CD14-positive monocyte (primary cell): ENCODE measurements at regions not wholly inside any gene's neighbourhood (a gene's known extent, or its start where the extent isn't known, plus 50 kb on each side); places are given as distances from the start of the nearest gene placed in this dataset.

Experiments used
- DNase-seq, 3 donors: peaks; one replicate each; pipeline ENCODE4 v3.0.0-alpha.2; 2011 to 2022
- H2AFZ ChIP-seq: 2 replicates; pipeline ENCODE4 v1.6.0; 2012; ENCODE audit warnings: mild to moderate bottlenecking, low read depth, low read length, inconsistent platforms; ENCODE audit not compliant: insufficient read depth, poor library complexity, severe bottlenecking
- H3K27ac ChIP-seq, 2 donors: 1 replicate in 1 of 2; 2 replicates in 1 of 2; pipeline ENCODE4 v1.5.1; 2012 to 2013; ENCODE audit warnings: low read length in 2 of 2, control low read depth in 1 of 2, inconsistent platforms in 1 of 2, low read depth in 1 of 2, mild to moderate bottlenecking in 1 of 2
- H3K27me3 ChIP-seq, 2 donors: one replicate each; pipeline versions ENCODE4 v1.6.0 to v1.6.1; 2011 to 2013; ENCODE audit warnings: low read length in 2 of 2; ENCODE audit not compliant: control insufficient read depth in 2 of 2, insufficient read depth in 2 of 2
- H3K36me3 ChIP-seq, 2 donors: replicated peaks in 1 of 2; 1 replicate in 1 of 2; 2 replicates in 1 of 2; pipeline versions ENCODE4 v1.5.1 to v1.6.1; 2012 to 2013; ENCODE audit warnings: low read length in 2 of 2, control low read depth in 1 of 2, inconsistent platforms in 1 of 2, mild to moderate bottlenecking in 1 of 2; ENCODE audit not compliant: insufficient read depth in 2 of 2, control insufficient read depth in 1 of 2
- H3K4me1 ChIP-seq, 2 donors: 1 replicate in 1 of 2; 2 replicates in 1 of 2; pipeline versions ENCODE4 v1.5.1 to v1.6.1; 2012 to 2013; ENCODE audit warnings: low read length in 2 of 2, control low read depth in 1 of 2, inconsistent platforms in 1 of 2, mild to moderate bottlenecking in 1 of 2, moderate library complexity in 1 of 2; ENCODE audit not compliant: insufficient read depth in 2 of 2, control insufficient read depth in 1 of 2
- H3K4me2 ChIP-seq: replicated peaks from 2 replicates; pipeline ENCODE3; 2012; ENCODE audit warnings: low read length, moderate library complexity, mild to moderate bottlenecking; ENCODE audit not compliant: poor library complexity, severe bottlenecking; ENCODE audit errors: extremely low read depth
- H3K4me3 ChIP-seq, 3 experiments: fragments of 200-600 bp in 1 of 3; sonication (generic) in 1 of 3; replicated peaks in 1 of 3; 1 replicate in 2 of 3; 2 replicates in 1 of 3; pipeline ENCODE4 v1.5.1; 2011 to 2013; ENCODE audit warnings: low read length in 3 of 3, mild to moderate bottlenecking in 3 of 3, control low read depth in 2 of 3, low read depth in 2 of 3, inconsistent platforms in 1 of 3, moderate library complexity in 1 of 3
- H3K79me2 ChIP-seq: 2 replicates; pipeline ENCODE4 v1.6.0; 2012; ENCODE audit warnings: mild to moderate bottlenecking, control low read depth, inconsistent platforms, low read length, moderate library complexity; ENCODE audit not compliant: insufficient read depth
- H3K9ac ChIP-seq: 2 replicates; pipeline ENCODE4 v1.6.0; 2017; ENCODE audit warnings: low read length, mild to moderate bottlenecking; ENCODE audit not compliant: insufficient read depth, poor library complexity, severe bottlenecking
- H3K9me3 ChIP-seq, 2 donors: replicated peaks in 1 of 2; 1 replicate in 1 of 2; 2 replicates in 1 of 2; pipeline versions ENCODE4 v1.5.1 to v1.6.1; 2012 to 2013; ENCODE audit warnings: low read length in 2 of 2, control low read depth in 1 of 2; ENCODE audit not compliant: control insufficient read depth in 1 of 2, insufficient read depth in 1 of 2
- H4K20me1 ChIP-seq: 2 replicates; pipeline ENCODE4 v1.6.0; 2012; ENCODE audit warnings: mild to moderate bottlenecking, low read length, control low read depth, moderate library complexity; ENCODE audit not compliant: insufficient read depth
- H3K27ac Mint-ChIP-seq, 7 donors: one replicate each; pipeline ENCODE4 v1.8.0; 2020; ENCODE audit warnings: mild to moderate bottlenecking in 7 of 7, mixed read lengths in 7 of 7, moderate library complexity in 6 of 7, inconsistent platforms in 2 of 7
- H3K27me3 Mint-ChIP-seq, 3 donors: one replicate each; pipeline ENCODE4 v1.8.0; 2021 to 2022; ENCODE audit warnings: low read depth in 3 of 3, mild to moderate bottlenecking in 3 of 3, mixed read lengths in 3 of 3, moderate library complexity in 3 of 3, inconsistent platforms in 1 of 3
- H3K36me3 Mint-ChIP-seq, 2 donors: one replicate each; pipeline ENCODE4 v1.8.0; 2020; ENCODE audit warnings: mixed read lengths in 2 of 2, inconsistent platforms in 1 of 2, mild to moderate bottlenecking in 1 of 2
- H3K4me1 Mint-ChIP-seq: one replicate; pipeline ENCODE4 v1.8.0; 2020; ENCODE audit warnings: mild to moderate bottlenecking, mixed read lengths
- H3K4me3 Mint-ChIP-seq, 2 donors: one replicate each; pipeline ENCODE4 v1.8.0; 2020; ENCODE audit warnings: mild to moderate bottlenecking in 2 of 2, mixed read lengths in 2 of 2, moderate library complexity in 1 of 2
- H3K9me3 Mint-ChIP-seq, 7 donors: one replicate each; pipeline ENCODE4 v1.8.0; 2020 to 2022; ENCODE audit warnings: mixed read lengths in 7 of 7, mild to moderate bottlenecking in 6 of 7, moderate library complexity in 6 of 7, inconsistent platforms in 2 of 7
- CTCF ChIP-seq: fragments of 200-600 bp; IDR thresholded peaks from one replicate; pipeline ENCODE4 v1.8.0; 2022; ENCODE audit warnings: antibody characterized with exemption, mild to moderate bottlenecking
- WGBS: methylation state at CpG from one replicate; pipeline ENCODE4 v1.1.5; 2013; ENCODE audit warnings: missing lambda C conversion rate; ENCODE audit not compliant: insufficient coverage; 5-methylcytosine and 5-hydroxymethylcytosine counted together
- intact Hi-C, 2 donors: fragments of 100-400 bp; cut with micrococcal nuclease; formaldehyde crosslinking; loops; one replicate each; pipeline versions ENCODE4 v1.15.0 to v1.15.1; 2023

- Mint-ChIP-seq H3K27ac (no peak overlapping the region), H3K4me3 (no peak overlapping the region)
Measured at GRCh38 chr5:42274913-42275312, 148.3 kb upstream of the GHR start.

GRCh38 chr5:42277293-42277692, 145.9 kb upstream of the GHR start:
- H3K4me1 Mint-ChIP-seq: no peaks in the 10 kb centered on the region
- intact Hi-C loops: no loop called here
- H3K9ac ChIP-seq: no peak overlapping the region
- peaks cover 0 to 3% (median 0%) of the 10 kb centered on the region in 7 donors for H3K9me3 Mint-ChIP-seq
- H3K27ac ChIP-seq: no peak overlapping the region
- H3K4me1 ChIP-seq: no peaks in the 10 kb centered on the region
- H3K27me3 Mint-ChIP-seq: peaks cover 0 to 2% (median 0%) of the 10 kb centered on the region in 3 donors
- 100% methylated on average over 1 of the region's 2 CpGs for WGBS
- H3K4me2 ChIP-seq: no peak overlapping the region
- H3K27me3 ChIP-seq: no peaks in the 10 kb centered on the region
- H4K20me1 ChIP-seq: no peaks in the 10 kb centered on the region
- H3K27ac Mint-ChIP-seq: no peak overlapping the region
- H2AFZ ChIP-seq: no peak overlapping the region
- H3K36me3 Mint-ChIP-seq: no peaks in the 10 kb centered on the region
- no peaks in the 10 kb centered on the region for H3K9me3 ChIP-seq
- H3K4me3 Mint-ChIP-seq: no peak overlapping the region
- no peak for TF ChIP-seq CTCF
- no peaks in the 10 kb centered on the region for H3K79me2 ChIP-seq
- no peak for DNase-seq
- no peaks in the 10 kb centered on the region for H3K36me3 ChIP-seq
- no peak overlapping the region for H3K4me3 ChIP-seq

More at GRCh38 chr5:42274913-42275312, 148.3 kb upstream of the GHR start:
- H3K36me3 ChIP-seq: no peaks in the 10 kb centered on the region
- peaks cover 0 to 3% (median 0%) of the 10 kb centered on the region in 7 donors for H3K9me3 Mint-ChIP-seq
- H3K36me3 Mint-ChIP-seq: no peaks in the 10 kb centered on the region
- no peak overlapping the region for H2AFZ ChIP-seq
- H3K4me3 ChIP-seq: no peak overlapping the region
- no peak for TF ChIP-seq CTCF
- peaks cover 0 to 2% (median 2%) of the 10 kb centered on the region in 3 donors for H3K27me3 Mint-ChIP-seq
- H3K27me3 ChIP-seq: no peaks in the 10 kb centered on the region
- H3K4me1 Mint-ChIP-seq: no peaks in the 10 kb centered on the region
- H3K79me2 ChIP-seq: no peaks in the 10 kb centered on the region
- intact Hi-C loops: no loop called here
- no peaks in the 10 kb centered on the region for H4K20me1 ChIP-seq
- no peak overlapping the region for H3K4me2 ChIP-seq
- no peak overlapping the region for H3K9ac ChIP-seq
- 67% methylated on average over 1 of the region's 1 CpG for WGBS
- DNase-seq: no peak
- no peaks in the 10 kb centered on the region for H3K4me1 ChIP-seq
- H3K27ac ChIP-seq: no peak overlapping the region
- no peaks in the 10 kb centered on the region for H3K9me3 ChIP-seq
